HG03025 (cell line): ENCODE measurements at regions not wholly inside any gene's neighbourhood (a gene's known extent, or its start where the extent isn't known, plus 50 kb on each side); places are given as distances from the start of the nearest gene placed in this dataset.
"Not testable (repeated sequence)": the region's sequence is repeated elsewhere in the genome, so short reads cannot be mapped to it uniquely, and the experiment has no call there.

Experiments
- ATAC-seq: cut with Tn5 transposase; IDR thresholded peaks from one replicate; pipeline ENCODE4 v1.9.1; 2021; ENCODE audit warnings: mild to moderate bottlenecking, moderate library complexity; ENCODE audit not compliant: unreplicated experiment, low FRiP score

DNA sequence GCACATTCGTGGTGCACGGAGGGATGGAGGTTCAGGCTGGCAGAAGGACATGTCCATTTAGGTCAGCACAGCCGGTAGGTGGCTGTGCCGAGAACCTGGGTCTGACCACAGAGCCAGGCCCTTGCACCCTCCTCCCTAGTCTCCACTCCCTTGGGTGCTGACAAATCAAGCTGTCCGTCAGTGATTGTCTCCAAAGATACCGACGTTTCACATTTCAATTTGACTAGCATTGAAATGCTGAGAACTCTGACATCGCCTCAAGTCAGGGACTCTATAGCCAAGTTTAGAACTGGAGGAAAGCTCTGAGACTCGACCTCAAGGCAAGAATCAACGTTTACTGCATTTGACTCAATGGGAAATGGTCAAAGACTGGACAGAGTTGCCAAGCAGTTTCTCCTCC, 1321.1 kb downstream of the TBC1D22A start:
- ATAC-seq = no peak

DNA sequence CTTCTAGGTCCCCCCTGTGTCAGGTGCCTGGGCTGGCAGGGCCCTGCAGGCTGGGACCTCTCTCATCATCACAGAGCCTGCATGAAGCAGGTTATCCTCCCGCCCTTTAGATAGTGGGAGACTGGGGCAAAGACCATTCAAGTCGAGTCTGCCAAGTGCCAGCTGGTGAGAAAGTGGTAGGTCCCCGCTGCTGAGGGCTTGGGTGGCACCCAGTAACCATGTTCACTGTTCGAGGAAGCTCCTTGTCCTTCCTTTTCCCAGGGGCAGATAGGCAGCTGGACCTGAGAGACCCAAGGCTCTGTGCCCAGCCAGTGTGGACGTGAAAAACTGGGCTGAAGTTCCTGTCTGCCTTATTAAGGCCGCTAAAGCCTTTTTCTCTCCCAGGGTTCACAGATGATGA, 1319.8 kb downstream of the TBC1D22A start:
- no peak for ATAC-seq

DNA sequence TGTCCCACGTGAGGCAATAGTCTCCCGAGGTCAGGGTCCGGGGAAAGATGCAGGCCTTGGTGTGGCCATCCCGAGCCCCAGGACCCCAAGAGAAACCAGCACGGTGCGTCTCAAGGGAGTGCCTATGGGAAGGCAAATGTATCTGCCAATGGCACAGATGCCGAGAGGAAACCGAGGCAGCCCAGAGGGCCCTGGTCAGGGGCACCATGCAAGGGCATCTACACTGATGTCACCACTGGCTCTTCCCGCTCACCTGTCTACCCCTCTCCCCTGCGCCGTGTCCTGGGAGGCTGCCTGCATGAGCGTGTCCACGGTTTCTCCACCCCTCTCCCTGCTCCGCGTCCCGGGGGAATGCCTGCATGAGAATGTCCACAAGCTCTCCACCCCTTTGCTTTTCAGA, 1318.8 kb downstream of the TBC1D22A start:
- no peak for ATAC-seq

DNA sequence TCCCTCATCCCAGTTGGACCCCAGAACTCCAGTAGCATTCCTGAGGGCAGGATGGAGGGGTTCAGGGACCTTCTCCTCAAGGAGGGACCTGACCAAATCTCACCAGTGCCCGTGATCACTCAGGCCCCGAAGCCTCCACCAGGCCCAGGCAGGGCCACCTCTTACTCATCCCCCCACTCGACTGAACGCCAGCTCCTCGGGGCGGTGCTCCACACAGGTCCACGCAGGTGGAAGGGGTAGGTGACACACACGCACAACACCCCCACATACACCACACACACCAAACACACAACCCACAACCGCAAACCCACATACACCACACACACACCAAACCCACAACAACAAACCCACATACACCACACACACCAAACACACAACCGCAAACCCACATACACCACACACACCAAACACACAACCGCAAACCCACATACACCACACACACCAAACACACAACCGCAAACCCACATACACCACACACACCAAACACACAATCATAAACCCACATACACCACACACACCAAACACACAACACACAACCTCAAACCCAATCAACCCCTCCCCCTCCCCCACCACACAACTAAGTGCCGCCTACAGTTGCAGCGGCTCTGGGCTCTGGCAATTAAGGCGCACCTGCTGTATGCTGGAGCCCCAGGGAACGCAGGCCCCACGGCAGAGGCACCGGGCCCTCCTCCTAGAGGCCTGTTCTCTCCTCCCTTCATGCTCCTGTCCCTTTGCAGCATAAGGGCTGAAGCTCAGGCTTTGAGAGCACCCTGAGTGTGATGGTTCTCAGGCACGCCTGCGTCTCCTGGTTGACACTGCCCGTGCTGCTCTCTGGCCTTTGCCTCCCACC, 1318.1 kb downstream of the TBC1D22A start:
- ATAC-seq = no peak

- no peak for ATAC-seq
These were observed 1317.2 kb downstream of the TBC1D22A start for GRCh38 chr22:48079505-48080290.

- ATAC-seq = no peak
These were observed 1316.4 kb downstream of the TBC1D22A start for GRCh38 chr22:48078825-48079224.

DNA sequence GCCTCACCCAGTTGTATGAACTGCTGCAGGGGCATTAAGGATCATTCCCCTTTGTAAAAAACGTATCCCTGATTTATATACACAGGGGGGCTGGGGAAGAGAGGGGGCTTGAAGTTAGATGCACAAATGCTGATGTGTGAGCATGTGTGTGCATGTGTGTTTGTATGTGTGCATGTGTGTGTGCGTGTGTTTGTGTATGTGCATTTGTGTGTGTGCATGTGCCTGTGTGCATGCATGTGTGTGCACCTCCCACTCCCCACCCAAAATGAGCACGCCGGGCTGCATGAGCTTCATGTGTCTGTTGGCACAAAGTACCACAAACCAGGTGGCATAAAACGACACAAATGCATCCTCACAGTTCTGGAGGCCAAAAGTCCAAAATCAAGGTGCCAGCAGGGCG, 1315.2 kb downstream of the TBC1D22A start:
- no peak for ATAC-seq

DNA sequence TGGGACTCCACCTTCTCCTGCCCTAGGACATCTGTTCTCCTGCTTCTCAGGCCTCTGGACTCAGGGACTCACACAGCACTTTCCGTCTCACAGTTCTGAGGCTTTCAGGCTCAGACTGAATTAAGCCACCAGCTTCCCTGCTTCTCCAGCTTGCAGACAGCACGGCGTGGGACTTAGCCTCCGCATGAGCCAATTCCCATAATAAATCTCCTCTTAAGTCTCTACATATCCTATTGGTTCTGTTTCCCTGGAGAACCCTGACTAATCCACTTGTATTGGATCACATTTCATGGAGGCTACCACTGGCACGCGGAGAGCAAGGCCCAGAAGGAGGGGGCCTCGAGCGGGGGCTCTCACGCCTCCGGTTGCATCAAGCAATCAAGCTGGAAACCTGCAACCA, 1313.6 kb downstream of the TBC1D22A start:
- no peak for ATAC-seq

DNA sequence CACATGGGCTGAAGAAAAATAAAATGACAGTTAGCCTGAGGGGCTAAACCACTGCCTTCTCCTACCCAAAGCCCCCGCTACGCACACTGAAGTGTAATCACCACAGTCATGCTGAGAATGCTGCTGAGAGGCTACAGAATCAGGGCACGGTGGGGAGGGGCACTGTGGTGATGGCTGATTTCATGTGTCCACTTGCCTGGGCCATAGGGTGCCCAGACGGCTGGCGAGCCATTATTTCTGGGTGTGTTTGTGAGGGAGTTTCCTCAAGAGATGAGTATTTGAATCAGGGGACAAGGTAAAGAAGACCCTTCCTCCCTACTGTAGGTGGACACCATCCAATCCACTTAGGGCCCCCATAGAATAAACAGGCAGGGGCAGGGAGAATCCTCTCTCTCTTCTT, 1313.2 kb downstream of the TBC1D22A start:
- no peak for ATAC-seq

- ATAC-seq = no peak
These were observed 1310.3 kb downstream of the TBC1D22A start for GRCh38 chr22:48072777-48073176.

GRCh38 chr22:48071828-48072227, 1309.4 kb downstream of the TBC1D22A start:
- ATAC-seq = no peak

GRCh38 chr22:48071305-48071704, 1308.9 kb downstream of the TBC1D22A start:
- ATAC-seq = no peak

GRCh38 chr22:48070760-48071159, 1308.3 kb downstream of the TBC1D22A start:
- ATAC-seq = no peak

GRCh38 chr22:48070083-48070482, 1307.6 kb downstream of the TBC1D22A start:
- no peak for ATAC-seq

- no peak for ATAC-seq
These were observed 1306.8 kb downstream of the TBC1D22A start for GRCh38 chr22:48069256-48069655.

- ATAC-seq = no peak
These were observed 1306.0 kb downstream of the TBC1D22A start for GRCh38 chr22:48068323-48068885.

GRCh38 chr22:48065892-48066291, 1303.4 kb downstream of the TBC1D22A start:
- ATAC-seq = no peak

DNA sequence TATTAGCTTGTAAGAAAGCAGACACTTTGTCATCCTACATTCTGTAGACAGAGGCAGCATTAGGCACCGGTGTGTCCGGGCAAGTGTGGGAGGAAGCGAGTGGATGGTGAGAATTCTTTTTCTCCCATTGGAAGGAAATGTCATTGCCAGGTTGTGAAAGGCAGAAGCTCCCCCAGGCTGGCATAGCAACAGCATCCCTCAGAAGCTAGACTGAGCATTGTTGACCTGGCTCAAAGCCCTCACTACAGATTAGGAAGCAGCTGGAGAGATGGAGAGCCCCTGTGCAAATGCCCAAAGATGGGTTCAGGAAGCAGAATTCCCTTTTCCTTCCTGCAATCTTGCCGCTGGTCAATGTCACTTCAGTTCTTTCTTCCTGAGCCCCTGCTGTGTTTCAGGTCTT, 1299.3 kb downstream of the TBC1D22A start:
- ATAC-seq = no peak

DNA sequence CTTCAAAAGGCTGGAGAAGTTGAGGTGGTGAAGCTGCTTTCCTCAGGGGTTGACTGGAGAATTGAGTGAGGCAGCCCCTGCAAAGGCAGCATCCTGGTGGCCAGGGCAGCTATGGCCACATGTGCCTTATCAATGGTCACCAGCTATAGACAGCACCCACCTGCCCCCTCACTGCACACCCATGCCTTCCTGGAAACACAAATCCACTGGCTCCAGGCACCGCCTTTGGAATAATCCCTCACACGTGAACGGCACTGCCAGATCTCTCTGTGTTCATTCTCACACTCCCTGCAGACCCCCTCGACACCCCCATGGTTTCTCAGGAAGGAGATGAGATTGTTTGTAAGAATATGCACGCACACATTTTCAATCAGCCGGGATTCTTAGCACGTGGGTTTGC, 1297.8 kb downstream of the TBC1D22A start:
- no peak for ATAC-seq

DNA sequence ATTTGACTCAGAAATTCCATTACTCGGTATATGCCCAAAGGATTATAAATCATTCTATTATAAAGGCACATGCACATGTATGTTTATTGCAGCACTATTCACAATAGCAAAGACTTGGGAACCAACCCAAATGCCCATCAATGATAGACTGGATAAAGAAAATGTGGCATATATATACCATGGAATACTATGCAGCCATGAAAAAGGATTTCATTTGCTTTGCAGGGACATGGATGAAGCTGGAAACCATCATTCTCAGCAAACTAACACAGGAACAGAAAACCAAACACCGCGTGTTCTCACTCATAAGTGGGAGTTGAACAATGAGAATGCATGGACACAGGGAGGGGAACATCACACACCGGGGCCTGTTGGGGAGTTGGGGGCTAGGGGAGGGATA, 1297.1 kb downstream of the TBC1D22A start:
- not testable (repeated sequence) for ATAC-seq

GRCh38 chr22:48057116-48057835, 1294.8 kb downstream of the TBC1D22A start:
- no peak for ATAC-seq
